ENCODE measurements at regions not wholly inside any gene's neighbourhood (a gene's known extent, or its start where the extent isn't known, plus 50 kb on each side); places are given as distances from the start of the nearest gene placed in this dataset.

DNA sequence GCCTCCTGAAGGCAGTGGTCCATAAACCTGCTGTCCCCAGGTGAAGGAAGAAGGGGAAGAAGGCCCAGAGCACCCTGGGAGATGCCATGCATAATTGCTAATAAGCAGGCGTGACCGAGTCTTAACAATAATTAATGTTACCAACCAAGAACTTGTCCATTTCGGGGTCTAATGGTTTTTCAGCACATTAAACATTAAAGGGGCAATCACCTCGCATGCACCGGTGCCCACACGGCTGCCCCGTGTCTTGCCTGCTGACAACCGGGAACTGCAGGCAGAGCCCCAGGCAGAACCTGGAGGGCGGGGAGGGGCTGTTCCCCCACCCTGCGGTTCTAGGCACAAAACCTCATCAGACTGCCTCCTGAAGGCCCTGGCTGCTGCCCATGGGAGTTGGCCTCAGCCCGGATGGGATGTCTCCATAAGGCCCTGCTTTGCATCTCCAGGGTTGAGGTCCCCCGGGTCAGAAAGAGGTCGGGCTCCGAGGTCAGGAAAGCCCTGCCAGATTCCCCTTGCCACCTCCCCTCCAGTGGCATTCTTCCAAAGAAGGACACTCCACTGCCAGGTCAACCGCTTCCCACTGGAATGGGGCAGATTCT lies 169.0 kb downstream of the BUD13 start:
- Histone ChIP-seq H3K9ac (ENCODE audit: low read depth in 1 of 2, low read length in 2 of 2) (no peak overlapping the region), H3K27ac (ENCODE audit: low read depth in 1 of 2, low read length in 2 of 2) (no peak overlapping the region), H3K36me3 (ENCODE audit: control insufficient read depth in 4 of 4, insufficient read depth in 3 of 4, low read depth in 1 of 4, low read length in 3 of 4) (no peaks in the 10 kb centered on the region), H3K4me1 (ENCODE audit: control insufficient read depth in 4 of 4, insufficient read depth in 4 of 4, low read length in 3 of 4) (no peaks in the 10 kb centered on the region), H3K27me3 (ENCODE audit: control insufficient read depth in 4 of 4, insufficient read depth in 4 of 4, low read length in 3 of 4) (no peaks in the 10 kb centered on the region), H3K9me3 (ENCODE audit: control insufficient read depth in 4 of 4, low read length in 3 of 4) (no peaks in the 10 kb centered on the region), H3K4me3 (ENCODE audit: low read depth in 1 of 3, low read length in 3 of 3) (no peak overlapping the region)
- TF ChIP-seq FOXA1 (IDR thresholded peaks at IDR 0.05) (no peak), EGR1 (IDR thresholded peaks at IDR 0.05; ENCODE audit: low read depth in 2 of 2) (no peak), YY1 (IDR thresholded peaks at IDR 0.05) (no peak)
- TF ChIP-seq, protein P1, sequence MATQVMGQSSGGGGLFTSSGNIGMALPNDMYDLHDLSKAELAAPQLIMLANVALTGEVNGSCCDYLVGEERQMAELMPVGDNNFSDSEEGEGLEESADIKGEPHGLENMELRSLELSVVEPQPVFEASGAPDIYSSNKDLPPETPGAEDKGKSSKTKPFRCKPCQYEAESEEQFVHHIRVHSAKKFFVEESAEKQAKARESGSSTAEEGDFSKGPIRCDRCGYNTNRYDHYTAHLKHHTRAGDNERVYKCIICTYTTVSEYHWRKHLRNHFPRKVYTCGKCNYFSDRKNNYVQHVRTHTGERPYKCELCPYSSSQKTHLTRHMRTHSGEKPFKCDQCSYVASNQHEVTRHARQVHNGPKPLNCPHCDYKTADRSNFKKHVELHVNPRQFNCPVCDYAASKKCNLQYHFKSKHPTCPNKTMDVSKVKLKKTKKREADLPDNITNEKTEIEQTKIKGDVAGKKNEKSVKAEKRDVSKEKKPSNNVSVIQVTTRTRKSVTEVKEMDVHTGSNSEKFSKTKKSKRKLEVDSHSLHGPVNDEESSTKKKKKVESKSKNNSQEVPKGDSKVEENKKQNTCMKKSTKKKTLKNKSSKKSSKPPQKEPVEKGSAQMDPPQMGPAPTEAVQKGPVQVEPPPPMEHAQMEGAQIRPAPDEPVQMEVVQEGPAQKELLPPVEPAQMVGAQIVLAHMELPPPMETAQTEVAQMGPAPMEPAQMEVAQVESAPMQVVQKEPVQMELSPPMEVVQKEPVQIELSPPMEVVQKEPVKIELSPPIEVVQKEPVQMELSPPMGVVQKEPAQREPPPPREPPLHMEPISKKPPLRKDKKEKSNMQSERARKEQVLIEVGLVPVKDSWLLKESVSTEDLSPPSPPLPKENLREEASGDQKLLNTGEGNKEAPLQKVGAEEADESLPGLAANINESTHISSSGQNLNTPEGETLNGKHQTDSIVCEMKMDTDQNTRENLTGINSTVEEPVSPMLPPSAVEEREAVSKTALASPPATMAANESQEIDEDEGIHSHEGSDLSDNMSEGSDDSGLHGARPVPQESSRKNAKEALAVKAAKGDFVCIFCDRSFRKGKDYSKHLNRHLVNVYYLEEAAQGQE (IDR thresholded peaks at IDR 0.05) = no peak
- no peak for DNase-seq (ENCODE audit: low spot score)
- 83% methylated on average over 15 of the region's 15 CpGs for WGBS

DNA sequence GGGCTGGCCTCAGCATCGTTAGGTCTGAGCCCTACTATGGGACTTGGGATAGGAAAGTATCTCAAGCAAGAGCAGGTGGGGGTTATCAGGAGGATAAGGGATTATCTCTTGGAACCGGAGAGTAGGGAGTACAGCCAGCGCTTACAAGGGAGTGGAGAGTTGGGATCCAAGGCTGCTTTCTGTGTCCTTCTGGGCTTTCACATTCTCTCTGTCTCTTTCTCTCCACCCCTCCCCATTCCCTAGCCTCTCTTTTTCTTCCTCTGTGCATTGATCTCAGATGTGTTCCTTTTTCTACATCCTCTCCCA lies 170.2 kb downstream of the BUD13 start:
- no peak for TF ChIP-seq HNF4G (IDR thresholded peaks at IDR 0.05)
- TF ChIP-seq, protein P2, sequence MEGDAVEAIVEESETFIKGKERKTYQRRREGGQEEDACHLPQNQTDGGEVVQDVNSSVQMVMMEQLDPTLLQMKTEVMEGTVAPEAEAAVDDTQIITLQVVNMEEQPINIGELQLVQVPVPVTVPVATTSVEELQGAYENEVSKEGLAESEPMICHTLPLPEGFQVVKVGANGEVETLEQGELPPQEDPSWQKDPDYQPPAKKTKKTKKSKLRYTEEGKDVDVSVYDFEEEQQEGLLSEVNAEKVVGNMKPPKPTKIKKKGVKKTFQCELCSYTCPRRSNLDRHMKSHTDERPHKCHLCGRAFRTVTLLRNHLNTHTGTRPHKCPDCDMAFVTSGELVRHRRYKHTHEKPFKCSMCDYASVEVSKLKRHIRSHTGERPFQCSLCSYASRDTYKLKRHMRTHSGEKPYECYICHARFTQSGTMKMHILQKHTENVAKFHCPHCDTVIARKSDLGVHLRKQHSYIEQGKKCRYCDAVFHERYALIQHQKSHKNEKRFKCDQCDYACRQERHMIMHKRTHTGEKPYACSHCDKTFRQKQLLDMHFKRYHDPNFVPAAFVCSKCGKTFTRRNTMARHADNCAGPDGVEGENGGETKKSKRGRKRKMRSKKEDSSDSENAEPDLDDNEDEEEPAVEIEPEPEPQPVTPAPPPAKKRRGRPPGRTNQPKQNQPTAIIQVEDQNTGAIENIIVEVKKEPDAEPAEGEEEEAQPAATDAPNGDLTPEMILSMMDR (IDR thresholded peaks at IDR 0.05; ENCODE audit: low read depth, low read length, missing input control) = no peak
- no peak for TF ChIP-seq JUND (IDR thresholded peaks at IDR 0.05)
- TF ChIP-seq, protein P1 (IDR thresholded peaks at IDR 0.05) = no peak
- no peak for TF ChIP-seq FOXA2 (IDR thresholded peaks at IDR 0.05)
- TF ChIP-seq, protein P3, sequence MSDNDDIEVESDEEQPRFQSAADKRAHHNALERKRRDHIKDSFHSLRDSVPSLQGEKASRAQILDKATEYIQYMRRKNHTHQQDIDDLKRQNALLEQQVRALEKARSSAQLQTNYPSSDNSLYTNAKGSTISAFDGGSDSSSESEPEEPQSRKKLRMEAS (IDR thresholded peaks at IDR 0.05) = no peak
- TF ChIP-seq, protein P4, sequence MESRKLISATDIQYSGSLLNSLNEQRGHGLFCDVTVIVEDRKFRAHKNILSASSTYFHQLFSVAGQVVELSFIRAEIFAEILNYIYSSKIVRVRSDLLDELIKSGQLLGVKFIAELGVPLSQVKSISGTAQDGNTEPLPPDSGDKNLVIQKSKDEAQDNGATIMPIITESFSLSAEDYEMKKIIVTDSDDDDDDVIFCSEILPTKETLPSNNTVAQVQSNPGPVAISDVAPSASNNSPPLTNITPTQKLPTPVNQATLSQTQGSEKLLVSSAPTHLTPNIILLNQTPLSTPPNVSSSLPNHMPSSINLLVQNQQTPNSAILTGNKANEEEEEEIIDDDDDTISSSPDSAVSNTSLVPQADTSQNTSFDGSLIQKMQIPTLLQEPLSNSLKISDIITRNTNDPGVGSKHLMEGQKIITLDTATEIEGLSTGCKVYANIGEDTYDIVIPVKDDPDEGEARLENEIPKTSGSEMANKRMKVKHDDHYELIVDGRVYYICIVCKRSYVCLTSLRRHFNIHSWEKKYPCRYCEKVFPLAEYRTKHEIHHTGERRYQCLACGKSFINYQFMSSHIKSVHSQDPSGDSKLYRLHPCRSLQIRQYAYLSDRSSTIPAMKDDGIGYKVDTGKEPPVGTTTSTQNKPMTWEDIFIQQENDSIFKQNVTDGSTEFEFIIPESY (IDR thresholded peaks at IDR 0.05) = no peak
- no peak for TF ChIP-seq HNF4A (conservative IDR thresholded peaks at IDR 0.05)
- no peak for TF ChIP-seq TAF1 (conservative IDR thresholded peaks at IDR 0.05)
- no peak for TF ChIP-seq FOXA1 (IDR thresholded peaks at IDR 0.05)
- TF ChIP-seq, protein P5, sequence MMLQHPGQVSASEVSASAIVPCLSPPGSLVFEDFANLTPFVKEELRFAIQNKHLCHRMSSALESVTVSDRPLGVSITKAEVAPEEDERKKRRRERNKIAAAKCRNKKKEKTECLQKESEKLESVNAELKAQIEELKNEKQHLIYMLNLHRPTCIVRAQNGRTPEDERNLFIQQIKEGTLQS (IDR thresholded peaks at IDR 0.05) = no peak
- TF ChIP-seq GABPA (IDR thresholded peaks at IDR 0.05 in 1 of 2, conservative IDR thresholded peaks at IDR 0.05 in 1 of 2) = no peak
- 63% methylated on average over 3 of the region's 3 CpGs for WGBS
- H3K4me1 ChIP-seq (ENCODE audit: control insufficient read depth in 4 of 4, insufficient read depth in 4 of 4, low read length in 3 of 4) = no peaks in the 10 kb centered on the region
- DNase-seq (ENCODE audit: low spot score) = no peak
- no peaks in the 10 kb centered on the region for H3K27me3 ChIP-seq (ENCODE audit: control insufficient read depth in 4 of 4, insufficient read depth in 4 of 4, low read length in 3 of 4)
- no peaks in the 10 kb centered on the region for H3K9me3 ChIP-seq (ENCODE audit: control insufficient read depth in 4 of 4, low read length in 3 of 4)
- H3K4me3 ChIP-seq (ENCODE audit: low read depth in 1 of 3, low read length in 3 of 3) = no peak overlapping the region
- H3K27ac ChIP-seq (ENCODE audit: low read depth in 1 of 2, low read length in 2 of 2) = no peak overlapping the region
- H3K9ac ChIP-seq (ENCODE audit: low read depth in 1 of 2, low read length in 2 of 2) = no peak overlapping the region
- no peaks in the 10 kb centered on the region for H3K36me3 ChIP-seq (ENCODE audit: control insufficient read depth in 4 of 4, insufficient read depth in 3 of 4, low read depth in 1 of 4, low read length in 3 of 4)
